ENCODE measurements at regions not wholly inside any gene's neighbourhood (a gene's known extent, or its start where the extent isn't known, plus 50 kb on each side); places are given as distances from the start of the nearest gene placed in this dataset.

- Histone ChIP-seq H2AFZ (ENCODE audit: insufficient read depth, low read length, poor library complexity) (no peak overlapping the region), H4K12ac (ENCODE audit: low read depth, low read length) (no peak overlapping the region), H3K9ac (ENCODE audit: low read length) (no peak overlapping the region), H2BK120ac (ENCODE audit: insufficient read depth, low read length, poor library complexity) (no peak overlapping the region), H3K4me3 (ENCODE audit: low read depth, low read length) (no peak overlapping the region), H3K14ac (ENCODE audit: low read length) (no peak overlapping the region), H3K27me3 (ENCODE audit: insufficient read depth, low read length) (no peaks in the 10 kb centered on the region), H3K9me3 (ENCODE audit: insufficient read depth, low read depth, low read length) (no peaks in the 10 kb centered on the region), H3K79me2 (ENCODE audit: control insufficient read depth, insufficient read depth, low read length, poor library complexity) (no peaks in the 10 kb centered on the region), H3K18ac (ENCODE audit: low read length) (no peak overlapping the region), H3K36me3 (ENCODE audit: control insufficient read depth in 1 of 2, insufficient read depth in 2 of 2, low read length in 2 of 2) (no peaks in the 10 kb centered on the region), H4K8ac (ENCODE audit: low read depth, low read length) (no peak overlapping the region), H3K4me2 (ENCODE audit: low read length) (no peak overlapping the region), H4K91ac (ENCODE audit: low read depth, low read length) (no peak overlapping the region), H3K27ac (ENCODE audit: low read depth, low read length) (no peak overlapping the region), H3K79me1 (ENCODE audit: low read length) (no peaks in the 10 kb centered on the region), H2BK5ac (ENCODE audit: low read depth, low read length, poor library complexity) (no peak overlapping the region), H2BK12ac (ENCODE audit: low read length) (no peak overlapping the region), H3K4ac (ENCODE audit: low read depth, low read length) (no peak overlapping the region), H3K4me1 (ENCODE audit: control insufficient read depth in 1 of 2, insufficient read depth in 2 of 2, low read length in 2 of 2) (no peaks in the 10 kb centered on the region), H2AK5ac (ENCODE audit: low read length) (no peak overlapping the region), H3K23ac (ENCODE audit: low read length) (no peak overlapping the region)
- DNase-seq = no peak
- no CpG with 5 or more reads among the region's 2 CpGs for WGBS (ENCODE audit: extremely low coverage, insufficient coverage, insufficient read length)
Observed at GRCh38 chr18:2274613-2275012, 296.7 kb downstream of the METTL4 start.

DNA sequence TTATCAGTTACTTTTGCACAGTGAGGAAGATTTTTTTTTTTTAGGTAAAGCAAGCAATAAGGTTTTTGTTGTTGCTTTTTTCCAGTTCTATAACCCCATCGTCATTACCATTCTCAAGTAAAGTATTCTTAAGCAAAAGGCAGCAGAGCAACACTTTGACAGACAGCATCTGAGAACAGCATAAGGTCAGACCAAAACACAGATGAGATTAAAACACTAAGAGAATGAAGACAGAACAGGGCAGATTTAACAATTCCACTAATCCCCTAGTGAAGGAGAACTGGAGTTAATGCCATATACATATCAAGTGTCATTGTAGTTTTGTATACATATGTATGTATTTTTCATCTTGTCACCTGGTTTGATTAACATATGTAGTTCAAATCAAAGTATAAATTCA lies 290.2 kb downstream of the METTL4 start:
- Histone ChIP-seq H3K4me1 (ENCODE audit: control insufficient read depth in 1 of 2, insufficient read depth in 2 of 2, low read length in 2 of 2) (no peaks in the 10 kb centered on the region), H3K4me3 (ENCODE audit: low read depth, low read length) (no peak overlapping the region), H4K8ac (ENCODE audit: low read depth, low read length) (no peak overlapping the region), H3K36me3 (ENCODE audit: control insufficient read depth in 1 of 2, insufficient read depth in 2 of 2, low read length in 2 of 2) (no peaks in the 10 kb centered on the region), H2BK120ac (ENCODE audit: insufficient read depth, low read length, poor library complexity) (no peak overlapping the region), H3K4me2 (ENCODE audit: low read length) (no peak overlapping the region), H3K9ac (ENCODE audit: low read length) (no peak overlapping the region), H3K27ac (ENCODE audit: low read depth, low read length) (no peak overlapping the region), H3K27me3 (ENCODE audit: insufficient read depth, low read length) (no peaks in the 10 kb centered on the region), H3K23ac (ENCODE audit: low read length) (no peak overlapping the region), H3K79me1 (ENCODE audit: low read length) (no peaks in the 10 kb centered on the region), H3K4ac (ENCODE audit: low read depth, low read length) (no peak overlapping the region), H2BK5ac (ENCODE audit: low read depth, low read length, poor library complexity) (no peak overlapping the region), H3K18ac (ENCODE audit: low read length) (no peak overlapping the region), H3K14ac (ENCODE audit: low read length) (no peak overlapping the region), H2AK5ac (ENCODE audit: low read length) (no peak overlapping the region), H3K9me3 (ENCODE audit: insufficient read depth, low read depth, low read length) (no peaks in the 10 kb centered on the region), H2AFZ (ENCODE audit: insufficient read depth, low read length, poor library complexity) (no peak overlapping the region), H2BK12ac (ENCODE audit: low read length) (no peak overlapping the region), H4K12ac (ENCODE audit: low read depth, low read length) (no peak overlapping the region), H4K91ac (ENCODE audit: low read depth, low read length) (no peak overlapping the region), H3K79me2 (ENCODE audit: control insufficient read depth, insufficient read depth, low read length, poor library complexity) (no peaks in the 10 kb centered on the region)
- DNase-seq = no peak
- WGBS (ENCODE audit: extremely low coverage, insufficient coverage, insufficient read length) = no CpG with 5 or more reads among the region's 1 CpG

- Histone ChIP-seq H2BK5ac (ENCODE audit: low read depth, low read length, poor library complexity) (no peak overlapping the region), H4K8ac (ENCODE audit: low read depth, low read length) (no peak overlapping the region), H3K79me1 (ENCODE audit: low read length) (no peaks in the 10 kb centered on the region), H3K23ac (ENCODE audit: low read length) (no peak overlapping the region), H2AK5ac (ENCODE audit: low read length) (no peak overlapping the region), H2AFZ (ENCODE audit: insufficient read depth, low read length, poor library complexity) (no peak overlapping the region), H3K9ac (ENCODE audit: low read length) (peak overlapping the region; percentile 43), H3K14ac (ENCODE audit: low read length) (no peak overlapping the region), H3K79me2 (ENCODE audit: control insufficient read depth, insufficient read depth, low read length, poor library complexity) (no peaks in the 10 kb centered on the region), H3K4me1 (ENCODE audit: control insufficient read depth in 1 of 2, insufficient read depth in 2 of 2, low read length in 2 of 2) (no peaks in the 10 kb centered on the region), H4K12ac (ENCODE audit: low read depth, low read length) (no peak overlapping the region), H3K36me3 (ENCODE audit: control insufficient read depth in 1 of 2, insufficient read depth in 2 of 2, low read length in 2 of 2) (no peaks in the 10 kb centered on the region), H3K18ac (ENCODE audit: low read length) (no peak overlapping the region), H3K27me3 (ENCODE audit: insufficient read depth, low read length) (no peaks in the 10 kb centered on the region), H4K91ac (ENCODE audit: low read depth, low read length) (no peak overlapping the region), H3K9me3 (ENCODE audit: insufficient read depth, low read depth, low read length) (no peaks in the 10 kb centered on the region), H3K4me2 (ENCODE audit: low read length) (no peak overlapping the region), H2BK120ac (ENCODE audit: insufficient read depth, low read length, poor library complexity) (no peak overlapping the region), H3K4me3 (ENCODE audit: low read depth, low read length) (peak overlapping the region; percentile 46), H3K27ac (ENCODE audit: low read depth, low read length) (no peak overlapping the region), H3K4ac (ENCODE audit: low read depth, low read length) (no peak overlapping the region), H2BK12ac (ENCODE audit: low read length) (no peak overlapping the region)
- DNase-seq = no peak
- WGBS (ENCODE audit: extremely low coverage, insufficient coverage, insufficient read length) = no CpG with 5 or more reads among the region's 11 CpGs
Observed at GRCh38 chr18:2281523-2282199, 289.6 kb downstream of the METTL4 start.

DNA sequence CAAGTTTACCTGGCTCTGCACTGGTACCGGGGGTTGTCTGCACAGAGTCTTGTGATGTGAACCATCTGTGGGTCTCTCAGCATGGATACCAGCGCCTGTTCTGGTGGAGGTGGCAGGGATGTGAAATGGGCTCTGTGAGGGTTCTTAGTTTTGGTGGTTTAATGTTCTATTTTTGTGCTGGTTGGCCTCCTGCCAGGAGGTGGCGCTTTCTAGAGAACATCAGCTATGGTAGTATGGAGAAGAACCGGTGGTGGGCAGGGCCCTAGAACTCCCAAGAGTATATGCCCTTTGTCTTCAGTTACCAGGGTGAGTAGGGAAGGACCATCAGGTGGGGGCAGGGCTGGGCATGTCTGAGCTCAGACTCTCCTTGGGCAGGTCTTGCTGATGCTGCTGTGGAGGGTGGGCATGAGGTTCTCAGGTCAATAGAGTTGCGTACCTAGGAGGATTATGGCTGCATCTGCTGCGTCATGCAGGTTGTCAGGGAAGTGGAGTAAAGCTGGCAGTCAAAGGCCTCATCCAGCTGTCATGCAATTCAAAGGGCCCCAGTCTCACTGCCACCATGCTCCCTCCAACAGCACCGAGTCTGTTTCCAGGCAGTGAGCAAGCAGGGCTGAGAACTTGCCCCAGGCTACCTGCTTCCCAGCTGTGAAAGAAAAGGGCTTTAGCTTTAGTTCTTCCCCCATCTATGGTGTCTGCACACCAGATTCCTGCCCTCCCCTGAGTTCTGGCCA lies 278.0 kb downstream of the METTL4 start:
- no peak overlapping the region for H3K27ac ChIP-seq (ENCODE audit: low read depth, low read length)
- no peak overlapping the region for H2AFZ ChIP-seq (ENCODE audit: insufficient read depth, low read length, poor library complexity)
- H2AK5ac ChIP-seq (ENCODE audit: low read length) = no peak overlapping the region
- no peak overlapping the region for H4K12ac ChIP-seq (ENCODE audit: low read depth, low read length)
- no peak overlapping the region for H3K9ac ChIP-seq (ENCODE audit: low read length)
- DNase-seq = peak in 1 of 2 donors; percentile 19
- H3K9me3 ChIP-seq (ENCODE audit: insufficient read depth, low read depth, low read length) = no peaks in the 10 kb centered on the region
- no peak overlapping the region for H4K8ac ChIP-seq (ENCODE audit: low read depth, low read length)
- no peaks in the 10 kb centered on the region for H3K27me3 ChIP-seq (ENCODE audit: insufficient read depth, low read length)
- no CpG with 5 or more reads among the region's 7 CpGs for WGBS (ENCODE audit: extremely low coverage, insufficient coverage, insufficient read length)
- H3K36me3 ChIP-seq (ENCODE audit: control insufficient read depth in 1 of 2, insufficient read depth in 2 of 2, low read length in 2 of 2) = no peaks in the 10 kb centered on the region
- no peak overlapping the region for H2BK120ac ChIP-seq (ENCODE audit: insufficient read depth, low read length, poor library complexity)
- no peak overlapping the region for H3K4me2 ChIP-seq (ENCODE audit: low read length)
- no peak overlapping the region for H3K14ac ChIP-seq (ENCODE audit: low read length)
- no peak overlapping the region for H3K4me3 ChIP-seq (ENCODE audit: low read depth, low read length)
- no peaks in the 10 kb centered on the region for H3K79me2 ChIP-seq (ENCODE audit: control insufficient read depth, insufficient read depth, low read length, poor library complexity)
- H4K91ac ChIP-seq (ENCODE audit: low read depth, low read length) = no peak overlapping the region
- peak overlapping the region; percentile 43 for H2BK5ac ChIP-seq (ENCODE audit: low read depth, low read length, poor library complexity)
- H3K79me1 ChIP-seq (ENCODE audit: low read length) = no peaks in the 10 kb centered on the region
- no peak overlapping the region for H3K23ac ChIP-seq (ENCODE audit: low read length)
- peaks cover 0 to 2% of the 10 kb centered on the region in 2 experiments for H3K4me1 ChIP-seq (ENCODE audit: control insufficient read depth in 1 of 2, insufficient read depth in 2 of 2, low read length in 2 of 2)
- no peak overlapping the region for H2BK12ac ChIP-seq (ENCODE audit: low read length)
- H3K18ac ChIP-seq (ENCODE audit: low read length) = no peak overlapping the region
- H3K4ac ChIP-seq (ENCODE audit: low read depth, low read length) = no peak overlapping the region

All from trophoblast cell (in vitro differentiated cells and primary cell).